ENCODE measurements at regions not wholly inside any gene's neighbourhood (a gene's known extent, or its start where the extent isn't known, plus 50 kb on each side); places are given as distances from the start of the nearest gene placed in this dataset.

- intact Hi-C loops (cut with DNase I; ENCODE audit: low total_unique reads): no loop called here
- no peaks in the 10 kb centered on the region for H3K36me3 ChIP-seq
- no peaks in the 10 kb centered on the region for H3K9me3 ChIP-seq
- H3K27me3 ChIP-seq: no peaks in the 10 kb centered on the region
- DNase-seq (ENCODE audit: low spot score in 2 of 2): no peak
- H3K4me3 ChIP-seq: no peak overlapping the region
- TF ChIP-seq POLR2A (IDR thresholded peaks at IDR 0.05) (no peak), POLR2AphosphoS5 (IDR thresholded peaks at IDR 0.05) (no peak)
- TF ChIP-seq, protein P1, sequence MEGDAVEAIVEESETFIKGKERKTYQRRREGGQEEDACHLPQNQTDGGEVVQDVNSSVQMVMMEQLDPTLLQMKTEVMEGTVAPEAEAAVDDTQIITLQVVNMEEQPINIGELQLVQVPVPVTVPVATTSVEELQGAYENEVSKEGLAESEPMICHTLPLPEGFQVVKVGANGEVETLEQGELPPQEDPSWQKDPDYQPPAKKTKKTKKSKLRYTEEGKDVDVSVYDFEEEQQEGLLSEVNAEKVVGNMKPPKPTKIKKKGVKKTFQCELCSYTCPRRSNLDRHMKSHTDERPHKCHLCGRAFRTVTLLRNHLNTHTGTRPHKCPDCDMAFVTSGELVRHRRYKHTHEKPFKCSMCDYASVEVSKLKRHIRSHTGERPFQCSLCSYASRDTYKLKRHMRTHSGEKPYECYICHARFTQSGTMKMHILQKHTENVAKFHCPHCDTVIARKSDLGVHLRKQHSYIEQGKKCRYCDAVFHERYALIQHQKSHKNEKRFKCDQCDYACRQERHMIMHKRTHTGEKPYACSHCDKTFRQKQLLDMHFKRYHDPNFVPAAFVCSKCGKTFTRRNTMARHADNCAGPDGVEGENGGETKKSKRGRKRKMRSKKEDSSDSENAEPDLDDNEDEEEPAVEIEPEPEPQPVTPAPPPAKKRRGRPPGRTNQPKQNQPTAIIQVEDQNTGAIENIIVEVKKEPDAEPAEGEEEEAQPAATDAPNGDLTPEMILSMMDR (IDR thresholded peaks at IDR 0.05): no peak
- H3K4me1 ChIP-seq: no peaks in the 10 kb centered on the region
- no peak overlapping the region for H3K27ac ChIP-seq
These were observed 131.6 kb upstream of the TAB2 start for GRCh38 chr6:149185799-149186357.

- intact Hi-C loops (cut with DNase I; ENCODE audit: low total_unique reads): no loop called here
- H3K4me3 ChIP-seq: no peak overlapping the region
These were observed 130.6 kb upstream of the TAB2 start for GRCh38 chr6:149186873-149187272.

GRCh38 chr6:149190224-149190831, 127.2 kb upstream of the TAB2 start:
- intact Hi-C loops (cut with DNase I; ENCODE audit: low total_unique reads): no loop called here
- H3K9me3 ChIP-seq: no peaks in the 10 kb centered on the region
- no peak for DNase-seq (ENCODE audit: low spot score in 2 of 2)

More at GRCh38 chr6:149186873-149187272, 130.6 kb upstream of the TAB2 start:
- Histone ChIP-seq H3K9me3 (no peaks in the 10 kb centered on the region), H3K27ac (no peak overlapping the region), H3K4me1 (no peaks in the 10 kb centered on the region), H3K36me3 (no peaks in the 10 kb centered on the region), H3K27me3 (no peaks in the 10 kb centered on the region)
- TF ChIP-seq POLR2AphosphoS5 (IDR thresholded peaks at IDR 0.05) (no peak), POLR2A (IDR thresholded peaks at IDR 0.05) (no peak)
- TF ChIP-seq, protein P1 (IDR thresholded peaks at IDR 0.05): no peak
- no peak for DNase-seq (ENCODE audit: low spot score in 2 of 2)

DNA sequence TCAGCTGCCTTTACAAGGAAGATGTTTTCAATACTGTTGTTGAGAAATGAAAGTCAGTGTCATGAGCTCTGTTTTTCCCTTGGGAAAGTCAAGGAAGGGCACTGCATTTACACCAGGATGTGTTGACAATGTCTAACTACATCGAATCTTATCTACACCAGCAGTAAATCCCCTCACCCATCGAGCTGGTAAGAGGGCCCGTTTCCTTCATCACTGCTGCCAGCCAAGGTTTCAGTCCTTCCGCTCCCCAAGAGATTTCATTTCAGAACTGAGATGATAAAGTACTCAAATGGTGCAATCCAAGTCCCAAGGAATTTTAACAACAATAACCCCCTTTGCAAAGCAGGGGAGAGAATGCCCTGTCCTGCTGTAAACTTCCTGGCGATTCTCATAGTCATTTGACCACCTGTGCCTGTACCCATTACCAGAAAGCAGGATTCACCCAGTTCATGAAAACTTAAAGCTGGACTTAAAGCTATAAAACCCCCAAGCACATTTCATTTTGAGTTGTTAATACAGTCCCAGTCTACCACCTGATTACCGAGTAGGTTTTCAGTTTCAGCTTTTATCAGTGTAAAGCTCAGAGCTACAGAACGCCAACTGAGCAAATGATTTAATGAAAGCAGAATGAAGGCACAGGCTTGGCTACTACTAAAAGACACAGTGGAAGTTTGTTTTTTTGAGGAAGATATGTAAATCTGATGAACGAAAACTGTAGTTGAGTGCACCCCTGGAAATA, 122.5 kb upstream of the TAB2 start:
- Histone ChIP-seq H3K27me3 (no peaks in the 10 kb centered on the region), H3K36me3 (no peaks in the 10 kb centered on the region), H3K4me1 (no peaks in the 10 kb centered on the region), H3K4me3 (no peak overlapping the region), H3K9me3 (peaks cover 0 to 6% of the 10 kb centered on the region in 2 donors), H3K27ac (no peak overlapping the region)
- no peak for DNase-seq (ENCODE audit: low spot score in 2 of 2)
- intact Hi-C loops (cut with DNase I; ENCODE audit: low total_unique reads): no loop called here
- no peak for TF ChIP-seq POLR2A (IDR thresholded peaks at IDR 0.05)
- TF ChIP-seq, protein P1 (IDR thresholded peaks at IDR 0.05): no peak
- no peak for TF ChIP-seq POLR2AphosphoS5 (IDR thresholded peaks at IDR 0.05)

More at GRCh38 chr6:149190224-149190831, 127.2 kb upstream of the TAB2 start:
- Histone ChIP-seq H3K4me1 (no peaks in the 10 kb centered on the region), H3K27ac (no peak overlapping the region), H3K4me3 (no peak overlapping the region), H3K27me3 (no peaks in the 10 kb centered on the region), H3K36me3 (no peaks in the 10 kb centered on the region)
- TF ChIP-seq POLR2A (IDR thresholded peaks at IDR 0.05) (no peak), POLR2AphosphoS5 (IDR thresholded peaks at IDR 0.05) (no peak)
- TF ChIP-seq, protein P1 (IDR thresholded peaks at IDR 0.05): no peak

GRCh38 chr6:149196091-149196490, 121.4 kb upstream of the TAB2 start:
- Histone ChIP-seq H3K4me1 (no peaks in the 10 kb centered on the region), H3K36me3 (no peaks in the 10 kb centered on the region), H3K4me3 (no peak overlapping the region), H3K27me3 (no peaks in the 10 kb centered on the region), H3K9me3 (peaks cover 0 to 7% of the 10 kb centered on the region in 2 donors), H3K27ac (no peak overlapping the region)
- DNase-seq (ENCODE audit: low spot score in 2 of 2): no peak
- intact Hi-C loops (cut with DNase I; ENCODE audit: low total_unique reads): no loop called here
- TF ChIP-seq POLR2AphosphoS5 (IDR thresholded peaks at IDR 0.05) (no peak), POLR2A (IDR thresholded peaks at IDR 0.05) (no peak)
- TF ChIP-seq, protein P1 (IDR thresholded peaks at IDR 0.05): no peak

Data from breast epithelium (tissue), 4 donors.